ENCODE measurements at regions not wholly inside any gene's neighbourhood (a gene's known extent, or its start where the extent isn't known, plus 50 kb on each side); places are given as distances from the start of the nearest gene placed in this dataset.

- DNase-seq (ENCODE audit: low read depth): no peak
- no peak overlapping the region for H3K4me3 ChIP-seq (ENCODE audit: low read depth, low read length)
- no peak for TF ChIP-seq CTCF (IDR thresholded peaks at IDR 0.05; ENCODE audit: insufficient read depth, low read length)
Observed at GRCh38 chr16:66066404-66066803, 300.1 kb upstream of the CDH5 start.

GRCh38 chr16:66065925-66066324 lies 300.6 kb upstream of the CDH5 start:
- no peak for TF ChIP-seq CTCF (IDR thresholded peaks at IDR 0.05; ENCODE audit: insufficient read depth, low read length)
- no peak for DNase-seq (ENCODE audit: low read depth)
- no peak overlapping the region for H3K4me3 ChIP-seq (ENCODE audit: low read depth, low read length)

GRCh38 chr16:66064801-66065530 lies 301.5 kb upstream of the CDH5 start:
- H3K4me3 ChIP-seq (ENCODE audit: low read depth, low read length): no peak overlapping the region
- TF ChIP-seq CTCF (IDR thresholded peaks at IDR 0.05; ENCODE audit: insufficient read depth, low read length): no peak
- DNase-seq (ENCODE audit: low read depth): no peak

GRCh38 chr16:66058832-66059231 lies 307.7 kb upstream of the CDH5 start:
- no peak for TF ChIP-seq CTCF (IDR thresholded peaks at IDR 0.05; ENCODE audit: insufficient read depth, low read length)
- no peak for DNase-seq (ENCODE audit: low read depth)
- no peak overlapping the region for H3K4me3 ChIP-seq (ENCODE audit: low read depth, low read length)

GRCh38 chr16:66058172-66058691 lies 308.3 kb upstream of the CDH5 start:
- no peak overlapping the region for H3K4me3 ChIP-seq (ENCODE audit: low read depth, low read length)
- peak; percentile 36 for DNase-seq (ENCODE audit: low read depth)
- no peak for TF ChIP-seq CTCF (IDR thresholded peaks at IDR 0.05; ENCODE audit: insufficient read depth, low read length)

- no peak overlapping the region for H3K4me3 ChIP-seq (ENCODE audit: low read depth, low read length)
- no peak for TF ChIP-seq CTCF (IDR thresholded peaks at IDR 0.05; ENCODE audit: insufficient read depth, low read length)
- no peak for DNase-seq (ENCODE audit: low read depth)
Observed at GRCh38 chr16:66057057-66057456, 309.4 kb upstream of the CDH5 start.

- no peak overlapping the region for H3K4me3 ChIP-seq (ENCODE audit: low read depth, low read length)
- no peak for TF ChIP-seq CTCF (IDR thresholded peaks at IDR 0.05; ENCODE audit: insufficient read depth, low read length)
- DNase-seq (ENCODE audit: low read depth): no peak
Observed at GRCh38 chr16:66054095-66054494, 312.4 kb upstream of the CDH5 start.

All from fibroblast of the aortic adventitia (primary cell).